Osteoblast (primary cell): ENCODE measurements at regions not wholly inside any gene's neighbourhood (a gene's known extent, or its start where the extent isn't known, plus 50 kb on each side); places are given as distances from the start of the nearest gene placed in this dataset.
"Not testable (repeated sequence)": the region's sequence is repeated elsewhere in the genome, so short reads cannot be mapped to it uniquely, and the experiment has no call there.

Experiments
- DNase-seq: peaks from one replicate; pipeline ENCODE4 v3.0.0; 2011; ENCODE audit warnings: low spot score, mixed read lengths; ENCODE audit not compliant: insufficient read length; ENCODE audit errors: missing footprints
- H2AFZ ChIP-seq: 2 replicates; pipeline ENCODE4 v1.6.0; 2011; ENCODE audit warnings: mild to moderate bottlenecking, low read length
- H3K27ac ChIP-seq: 2 replicates; pipeline ENCODE4 v1.5.1; 2011; ENCODE audit warnings: mild to moderate bottlenecking, low read depth, low read length, moderate library complexity
- H3K27me3 ChIP-seq: 2 replicates; pipeline ENCODE4 v1.6.0; 2012; ENCODE audit warnings: mild to moderate bottlenecking, control low read depth, inconsistent platforms, low read length, moderate library complexity; ENCODE audit not compliant: insufficient read depth
- H3K36me3 ChIP-seq: 2 replicates; pipeline ENCODE4 v1.5.1; 2011; ENCODE audit warnings: mild to moderate bottlenecking, low read length, control low read depth, moderate library complexity; ENCODE audit not compliant: insufficient read depth
- H3K4me1 ChIP-seq: 2 replicates; pipeline ENCODE4 v1.5.1; 2011; ENCODE audit warnings: mild to moderate bottlenecking, low read length, control low read depth, moderate library complexity; ENCODE audit not compliant: insufficient read depth
- H3K4me2 ChIP-seq: 2 replicates; pipeline ENCODE4 v1.6.0; 2011; ENCODE audit warnings: mild to moderate bottlenecking, low read length; ENCODE audit not compliant: insufficient read depth
- H3K4me3 ChIP-seq: fragments of 200-600 bp; sonication (generic); 3 replicates; pipeline ENCODE4 v1.5.1; 2012; ENCODE audit warnings: mild to moderate bottlenecking, low read length, inconsistent platforms; ENCODE audit not compliant: insufficient read depth
- H3K79me2 ChIP-seq: 2 replicates; pipeline ENCODE4 v1.6.0; 2012; ENCODE audit warnings: mild to moderate bottlenecking, low read length, control low read depth, inconsistent platforms; ENCODE audit not compliant: insufficient read depth
- H3K9me3 ChIP-seq: 2 replicates; pipeline ENCODE4 v1.5.1; 2011; ENCODE audit warnings: low read depth, low read length, control low read depth
- H4K20me1 ChIP-seq: 2 replicates; pipeline ENCODE4 v1.6.0; 2012; ENCODE audit warnings: mild to moderate bottlenecking, low read length, control low read depth; ENCODE audit not compliant: insufficient read depth
- TF ChIP-seq, protein P1 (sequence below): IDR thresholded peaks from 2 replicates; pipeline ENCODE4 v1.5.1; 2011; ENCODE audit warnings: mild to moderate bottlenecking, low read depth, low read length, moderate library complexity; ENCODE audit errors: extremely low read depth

GRCh38 chr5:145463634-145464033, 371.5 kb downstream of the PRELID2 start:
- DNase-seq: no peak
- TF ChIP-seq, protein P1, sequence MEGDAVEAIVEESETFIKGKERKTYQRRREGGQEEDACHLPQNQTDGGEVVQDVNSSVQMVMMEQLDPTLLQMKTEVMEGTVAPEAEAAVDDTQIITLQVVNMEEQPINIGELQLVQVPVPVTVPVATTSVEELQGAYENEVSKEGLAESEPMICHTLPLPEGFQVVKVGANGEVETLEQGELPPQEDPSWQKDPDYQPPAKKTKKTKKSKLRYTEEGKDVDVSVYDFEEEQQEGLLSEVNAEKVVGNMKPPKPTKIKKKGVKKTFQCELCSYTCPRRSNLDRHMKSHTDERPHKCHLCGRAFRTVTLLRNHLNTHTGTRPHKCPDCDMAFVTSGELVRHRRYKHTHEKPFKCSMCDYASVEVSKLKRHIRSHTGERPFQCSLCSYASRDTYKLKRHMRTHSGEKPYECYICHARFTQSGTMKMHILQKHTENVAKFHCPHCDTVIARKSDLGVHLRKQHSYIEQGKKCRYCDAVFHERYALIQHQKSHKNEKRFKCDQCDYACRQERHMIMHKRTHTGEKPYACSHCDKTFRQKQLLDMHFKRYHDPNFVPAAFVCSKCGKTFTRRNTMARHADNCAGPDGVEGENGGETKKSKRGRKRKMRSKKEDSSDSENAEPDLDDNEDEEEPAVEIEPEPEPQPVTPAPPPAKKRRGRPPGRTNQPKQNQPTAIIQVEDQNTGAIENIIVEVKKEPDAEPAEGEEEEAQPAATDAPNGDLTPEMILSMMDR: no peak
- H3K79me2 ChIP-seq: no peaks in the 10 kb centered on the region

DNA sequence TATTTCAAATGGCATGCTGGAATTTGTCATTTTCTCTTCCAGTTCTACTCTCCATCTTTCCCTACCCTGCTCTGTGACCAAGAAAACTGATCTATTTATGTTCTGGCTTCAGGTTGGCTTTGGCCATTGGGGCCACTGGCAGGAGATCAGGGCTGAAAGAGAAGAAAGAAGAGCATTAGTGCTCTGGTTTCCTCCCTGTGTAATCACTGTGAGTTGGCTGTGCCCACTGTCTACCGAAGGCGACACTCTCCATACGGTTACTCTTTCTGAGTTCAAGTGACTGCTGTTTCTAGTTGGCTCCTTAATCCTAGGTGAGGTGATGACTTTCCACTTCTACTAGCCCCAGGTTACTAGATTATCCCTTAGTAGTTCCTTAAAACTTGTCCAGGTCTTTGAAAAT, 372.6 kb downstream of the PRELID2 start:
- H3K4me2 ChIP-seq: no peak overlapping the region
- DNase-seq: no peak
- TF ChIP-seq, protein P1: no peak
- H4K20me1 ChIP-seq: no peaks in the 10 kb centered on the region
- no peaks in the 10 kb centered on the region for H3K9me3 ChIP-seq
- H3K4me1 ChIP-seq: no peaks in the 10 kb centered on the region
- no peaks in the 10 kb centered on the region for H3K27me3 ChIP-seq
- H3K4me3 ChIP-seq: no peak overlapping the region
- H3K79me2 ChIP-seq: no peaks in the 10 kb centered on the region
- H3K36me3 ChIP-seq: no peaks in the 10 kb centered on the region
- no peak overlapping the region for H2AFZ ChIP-seq
- H3K27ac ChIP-seq: no peak overlapping the region

More at GRCh38 chr5:145463634-145464033, 371.5 kb downstream of the PRELID2 start:
- Histone ChIP-seq H2AFZ (peak overlapping the region; percentile 48), H3K4me1 (no peaks in the 10 kb centered on the region), H4K20me1 (no peaks in the 10 kb centered on the region), H3K27ac (no peak overlapping the region), H3K4me3 (no peak overlapping the region), H3K36me3 (no peaks in the 10 kb centered on the region), H3K4me2 (no peak overlapping the region), H3K9me3 (no peaks in the 10 kb centered on the region), H3K27me3 (no peaks in the 10 kb centered on the region)

DNA sequence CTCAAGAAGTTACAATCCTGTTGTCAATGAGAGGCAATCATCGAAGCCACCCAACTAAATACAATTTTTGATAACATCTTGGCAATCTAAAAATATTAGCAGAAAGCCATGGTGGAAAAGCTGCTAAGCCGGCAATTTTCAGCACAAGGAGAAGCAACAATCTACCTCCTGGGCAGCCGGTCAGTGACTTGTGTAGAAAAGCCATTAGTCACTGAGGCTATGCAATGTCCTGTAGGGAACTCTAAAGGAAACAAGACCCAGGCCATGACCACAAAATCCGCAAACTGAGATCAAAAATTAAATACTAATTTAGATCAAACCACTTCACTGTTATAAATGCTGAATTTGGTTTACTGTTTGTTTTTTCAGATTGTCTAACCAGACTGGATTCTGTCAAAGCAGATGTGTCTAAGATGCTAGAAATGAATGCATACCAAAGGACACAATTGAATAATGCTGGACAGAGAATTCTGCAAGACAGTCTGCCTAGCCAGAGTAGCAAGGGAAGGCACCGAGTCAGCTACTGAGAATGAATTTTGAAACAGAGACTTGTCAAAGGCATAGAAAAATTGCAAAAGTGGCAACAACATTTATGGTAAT, 384.8 kb downstream of the PRELID2 start:
- Histone ChIP-seq H3K4me1 (peaks cover 5% of the 10 kb centered on the region), H3K4me2 (no peak overlapping the region), H3K36me3 (no peaks in the 10 kb centered on the region), H3K27ac (no peak overlapping the region), H3K79me2 (no peaks in the 10 kb centered on the region), H4K20me1 (no peaks in the 10 kb centered on the region), H3K4me3 (no peak overlapping the region), H2AFZ (peak overlapping the region; percentile 17), H3K27me3 (no peaks in the 10 kb centered on the region), H3K9me3 (no peaks in the 10 kb centered on the region)
- DNase-seq: no peak
- TF ChIP-seq, protein P1: no peak

DNA sequence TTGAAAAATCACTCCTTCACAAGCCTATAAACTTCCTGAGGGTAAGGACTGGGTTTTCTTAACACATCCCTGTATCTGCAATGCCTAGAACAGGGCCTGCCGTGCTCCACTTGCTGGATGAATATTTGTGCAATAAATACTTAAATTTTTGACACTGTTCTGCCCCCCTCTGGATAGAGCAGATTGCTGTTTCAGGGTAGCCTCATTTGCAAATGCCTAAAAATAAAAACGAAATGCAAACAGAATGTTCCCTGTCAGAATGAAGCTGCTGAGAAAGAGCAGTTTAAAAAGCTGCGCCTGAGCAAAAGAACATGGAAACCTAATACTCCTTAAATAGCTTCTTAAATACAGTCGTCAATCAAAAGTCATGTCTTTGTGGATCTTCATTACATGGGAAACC, 385.3 kb downstream of the PRELID2 start:
- Histone ChIP-seq H2AFZ (peak overlapping the region; percentile 17), H3K9me3 (no peaks in the 10 kb centered on the region), H3K36me3 (no peaks in the 10 kb centered on the region), H3K27me3 (no peaks in the 10 kb centered on the region), H3K79me2 (no peaks in the 10 kb centered on the region), H3K4me1 (peaks cover 5% of the 10 kb centered on the region), H3K27ac (no peak overlapping the region), H3K4me2 (no peak overlapping the region), H4K20me1 (no peaks in the 10 kb centered on the region), H3K4me3 (no peak overlapping the region)
- no peak for DNase-seq
- TF ChIP-seq, protein P1: peak; percentile 33

DNA sequence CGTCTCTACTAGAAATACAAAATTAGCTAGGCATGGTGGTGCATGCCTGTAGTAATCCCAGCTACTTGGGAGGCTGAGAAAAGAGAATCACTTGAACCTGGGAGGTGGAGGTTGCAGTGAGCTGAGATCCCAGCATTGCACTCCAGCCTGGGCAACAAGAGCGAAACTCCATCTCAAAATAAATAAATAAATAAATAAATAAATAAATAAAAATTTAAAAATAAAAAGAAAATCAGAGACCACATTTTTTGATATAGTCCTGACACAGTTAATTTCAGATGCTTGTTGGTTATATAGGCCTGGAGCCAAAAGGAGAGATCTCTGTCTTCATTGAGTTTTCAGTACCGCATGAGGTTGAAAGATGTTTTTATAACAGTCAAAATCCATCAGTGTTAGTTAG, 388.3 kb downstream of the PRELID2 start:
- H3K9me3 ChIP-seq, H4K20me1 ChIP-seq, H3K4me2 ChIP-seq, DNase-seq, H3K27ac ChIP-seq, H3K4me3 ChIP-seq, H3K36me3 ChIP-seq, H2AFZ ChIP-seq, H3K4me1 ChIP-seq, H3K27me3 ChIP-seq, H3K79me2 ChIP-seq: not testable (repeated sequence)
